ENCODE measurements at regions not wholly inside any gene's neighbourhood (a gene's known extent, or its start where the extent isn't known, plus 50 kb on each side); places are given as distances from the start of the nearest gene placed in this dataset.

DNA sequence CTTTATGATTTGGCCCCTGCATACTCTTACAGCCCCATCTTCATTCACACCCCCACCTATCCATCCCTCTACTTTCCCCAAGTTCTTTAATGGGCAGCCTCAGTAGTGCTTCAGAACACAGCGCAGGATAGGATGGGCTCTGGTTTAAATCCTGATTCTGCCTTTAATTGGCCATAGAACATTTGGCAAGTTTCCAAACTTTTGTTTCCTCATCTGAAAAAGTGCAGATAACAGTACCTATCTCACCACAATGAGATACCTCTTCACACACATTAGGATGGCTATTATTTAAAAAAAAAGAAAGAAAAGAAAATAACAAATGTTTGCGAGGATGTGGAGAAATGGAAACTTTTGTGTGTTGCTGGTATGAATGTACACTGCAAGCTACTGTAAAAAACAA is 142.5 kb upstream of the VANGL1 start:
- Histone ChIP-seq H3K9me2 (ENCODE audit: low read depth, low read length) (no peaks in the 10 kb centered on the region), H3F3A (ENCODE audit: insufficient read depth, low read length) (no peaks in the 10 kb centered on the region), H3K9ac (ENCODE audit: low read length) (no peak overlapping the region), H2AFZ (ENCODE audit: low read length) (no peak overlapping the region), H3K27ac (ENCODE audit: low read depth, low read length, poor library complexity, severe bottlenecking) (no peak overlapping the region), H3K79me2 (ENCODE audit: insufficient read depth, low read length) (no peaks in the 10 kb centered on the region), H3K27me3 (ENCODE audit: insufficient read depth, low read length) (no peaks in the 10 kb centered on the region), H4K20me1 (ENCODE audit: insufficient read depth, low read length) (no peaks in the 10 kb centered on the region), H3K36me3 (ENCODE audit: insufficient read depth, low read length) (no peaks in the 10 kb centered on the region), H3K9me3 (ENCODE audit: low read length) (no peaks in the 10 kb centered on the region), H3K4me2 (ENCODE audit: low read length) (no peak overlapping the region), H3K4me3 (ENCODE audit: low read depth, low read length, poor library complexity, severe bottlenecking) (no peak overlapping the region), H3K4me1 (ENCODE audit: insufficient read depth, low read length, severe bottlenecking) (no peaks in the 10 kb centered on the region)
- TF ChIP-seq, protein P1, sequence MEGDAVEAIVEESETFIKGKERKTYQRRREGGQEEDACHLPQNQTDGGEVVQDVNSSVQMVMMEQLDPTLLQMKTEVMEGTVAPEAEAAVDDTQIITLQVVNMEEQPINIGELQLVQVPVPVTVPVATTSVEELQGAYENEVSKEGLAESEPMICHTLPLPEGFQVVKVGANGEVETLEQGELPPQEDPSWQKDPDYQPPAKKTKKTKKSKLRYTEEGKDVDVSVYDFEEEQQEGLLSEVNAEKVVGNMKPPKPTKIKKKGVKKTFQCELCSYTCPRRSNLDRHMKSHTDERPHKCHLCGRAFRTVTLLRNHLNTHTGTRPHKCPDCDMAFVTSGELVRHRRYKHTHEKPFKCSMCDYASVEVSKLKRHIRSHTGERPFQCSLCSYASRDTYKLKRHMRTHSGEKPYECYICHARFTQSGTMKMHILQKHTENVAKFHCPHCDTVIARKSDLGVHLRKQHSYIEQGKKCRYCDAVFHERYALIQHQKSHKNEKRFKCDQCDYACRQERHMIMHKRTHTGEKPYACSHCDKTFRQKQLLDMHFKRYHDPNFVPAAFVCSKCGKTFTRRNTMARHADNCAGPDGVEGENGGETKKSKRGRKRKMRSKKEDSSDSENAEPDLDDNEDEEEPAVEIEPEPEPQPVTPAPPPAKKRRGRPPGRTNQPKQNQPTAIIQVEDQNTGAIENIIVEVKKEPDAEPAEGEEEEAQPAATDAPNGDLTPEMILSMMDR (IDR thresholded peaks at IDR 0.05; ENCODE audit: low read length), result no peak
- TF ChIP-seq EZH2 (IDR thresholded peaks at IDR 0.05; ENCODE audit: borderline replicate concordance, low read length), result no peak

DNA sequence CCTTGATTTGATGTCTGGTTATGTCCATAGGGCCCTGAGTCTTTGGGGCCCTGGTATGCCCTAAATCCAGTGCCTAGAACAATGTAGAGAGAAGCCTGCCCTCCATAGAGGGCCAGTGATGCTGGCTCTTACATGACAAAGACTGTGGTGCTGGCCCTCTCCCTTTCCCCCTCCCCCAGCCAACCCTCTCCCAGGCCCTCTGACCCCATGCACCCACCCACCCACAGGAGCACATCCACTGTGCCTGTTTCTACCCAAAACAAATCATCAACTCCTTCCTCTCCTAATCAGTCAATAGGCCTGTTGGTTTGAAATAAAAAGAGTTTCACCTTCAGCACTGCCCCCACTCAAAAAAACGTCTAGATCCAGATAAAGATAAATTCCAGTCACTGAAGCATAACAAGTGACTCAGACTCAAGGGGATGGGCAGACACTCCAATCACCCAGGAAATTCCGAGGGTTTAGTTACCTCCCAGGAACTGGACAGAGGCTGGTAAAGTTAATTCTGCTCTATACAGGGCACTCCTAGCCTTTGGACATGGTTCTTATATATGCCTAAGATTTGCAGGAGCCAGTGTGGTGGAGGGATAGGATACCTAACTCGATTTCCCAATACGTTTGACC is 144.8 kb upstream of the VANGL1 start:
- TF ChIP-seq, protein P1 (IDR thresholded peaks at IDR 0.05; ENCODE audit: low read length), result no peak
- no peak for TF ChIP-seq EZH2 (IDR thresholded peaks at IDR 0.05; ENCODE audit: borderline replicate concordance, low read length)
- no peaks in the 10 kb centered on the region for H3F3A ChIP-seq (ENCODE audit: insufficient read depth, low read length)
- H3K79me2 ChIP-seq (ENCODE audit: insufficient read depth, low read length), result no peaks in the 10 kb centered on the region
- no peak overlapping the region for H2AFZ ChIP-seq (ENCODE audit: low read length)
- H3K27me3 ChIP-seq (ENCODE audit: insufficient read depth, low read length), result no peaks in the 10 kb centered on the region
- H3K9ac ChIP-seq (ENCODE audit: low read length), result no peak overlapping the region
- no peaks in the 10 kb centered on the region for H3K9me2 ChIP-seq (ENCODE audit: low read depth, low read length)
- H3K9me3 ChIP-seq (ENCODE audit: low read length), result no peaks in the 10 kb centered on the region
- H3K4me3 ChIP-seq (ENCODE audit: low read depth, low read length, poor library complexity, severe bottlenecking), result no peak overlapping the region
- H3K4me2 ChIP-seq (ENCODE audit: low read length), result no peak overlapping the region
- no peaks in the 10 kb centered on the region for H3K4me1 ChIP-seq (ENCODE audit: insufficient read depth, low read length, severe bottlenecking)
- no peaks in the 10 kb centered on the region for H3K36me3 ChIP-seq (ENCODE audit: insufficient read depth, low read length)
- H4K20me1 ChIP-seq (ENCODE audit: insufficient read depth, low read length), result no peaks in the 10 kb centered on the region
- no peak overlapping the region for H3K27ac ChIP-seq (ENCODE audit: low read depth, low read length, poor library complexity, severe bottlenecking)

DNA sequence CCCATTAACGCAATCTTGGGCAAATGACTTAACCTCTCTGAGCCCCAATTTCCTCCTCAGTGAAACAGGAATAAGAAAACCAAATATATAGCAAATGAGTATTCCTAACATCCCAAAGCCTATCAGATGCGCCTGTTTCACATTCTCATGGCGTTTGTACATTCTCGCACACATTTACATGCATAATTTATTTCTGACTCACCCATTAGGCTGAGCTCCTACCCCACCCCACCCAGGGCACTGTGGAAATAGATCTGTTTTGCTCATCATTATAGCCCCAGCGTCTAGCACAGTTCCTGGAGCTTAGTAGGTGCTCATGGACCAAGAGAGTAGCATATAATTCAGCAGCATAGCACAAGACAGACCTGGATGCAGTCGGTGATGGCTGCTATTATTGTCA is 146.1 kb upstream of the VANGL1 start:
- Histone ChIP-seq H3F3A (ENCODE audit: insufficient read depth, low read length) (no peaks in the 10 kb centered on the region), H3K4me1 (ENCODE audit: insufficient read depth, low read length, severe bottlenecking) (no peaks in the 10 kb centered on the region), H3K4me2 (ENCODE audit: low read length) (no peak overlapping the region), H3K4me3 (ENCODE audit: low read depth, low read length, poor library complexity, severe bottlenecking) (no peak overlapping the region), H3K9me2 (ENCODE audit: low read depth, low read length) (no peaks in the 10 kb centered on the region), H3K9ac (ENCODE audit: low read length) (no peak overlapping the region), H3K36me3 (ENCODE audit: insufficient read depth, low read length) (no peaks in the 10 kb centered on the region), H3K79me2 (ENCODE audit: insufficient read depth, low read length) (no peaks in the 10 kb centered on the region), H3K27me3 (ENCODE audit: insufficient read depth, low read length) (no peaks in the 10 kb centered on the region), H2AFZ (ENCODE audit: low read length) (no peak overlapping the region), H3K9me3 (ENCODE audit: low read length) (no peaks in the 10 kb centered on the region), H4K20me1 (ENCODE audit: insufficient read depth, low read length) (no peaks in the 10 kb centered on the region), H3K27ac (ENCODE audit: low read depth, low read length, poor library complexity, severe bottlenecking) (no peak overlapping the region)
- TF ChIP-seq, protein P1 (IDR thresholded peaks at IDR 0.05; ENCODE audit: low read length), result no peak
- no peak for TF ChIP-seq EZH2 (IDR thresholded peaks at IDR 0.05; ENCODE audit: borderline replicate concordance, low read length)

Measured in OCI-LY1 (cell line).